ENCODE measurements at regions not wholly inside any gene's neighbourhood (a gene's known extent, or its start where the extent isn't known, plus 50 kb on each side); places are given as distances from the start of the nearest gene placed in this dataset.

GRCh38 chr2:19738707-19739106, 163.1 kb downstream of the TTC32 start:
- H3K27ac ChIP-seq (ENCODE audit: low read depth, low read length), result peak overlapping the region; percentile 75

DNA sequence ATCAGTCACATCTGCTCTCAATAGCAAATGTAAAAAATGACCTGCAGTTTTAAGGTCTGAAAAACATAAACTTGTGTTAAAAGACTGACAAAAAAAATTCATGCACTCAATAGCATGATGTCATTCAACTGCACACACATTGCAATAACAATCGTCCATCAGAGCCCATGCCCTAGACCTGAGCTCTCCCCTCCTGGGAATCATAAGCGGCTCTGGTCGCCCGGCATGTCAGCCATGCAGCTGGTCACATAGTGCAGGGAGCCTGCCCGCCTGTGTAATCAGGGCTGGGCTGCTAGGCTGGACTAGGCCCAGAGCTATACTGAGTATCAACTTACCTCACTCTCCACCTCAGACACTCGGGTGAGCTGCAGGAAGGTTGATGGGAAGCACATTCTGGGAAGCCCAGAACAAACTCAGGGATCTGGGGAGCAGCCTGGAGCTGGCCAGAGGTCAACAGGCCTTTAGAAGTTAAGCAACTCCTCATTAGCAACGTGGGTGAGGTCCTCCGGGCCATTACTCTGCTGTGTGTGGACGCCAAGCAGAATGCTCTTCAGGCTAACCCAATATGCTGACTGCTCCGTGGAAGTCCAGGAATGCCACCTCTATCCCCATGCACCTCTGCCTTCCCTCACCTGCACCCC, 165.5 kb downstream of the TTC32 start:
- Histone ChIP-seq H3K4me1 (ENCODE audit: insufficient read depth, low read length) (peaks cover 32% of the 10 kb centered on the region), H3K4me3 (ENCODE audit: insufficient read depth, low read length) (no peak overlapping the region), H3K27me3 (ENCODE audit: insufficient read depth, low read length) (no peaks in the 10 kb centered on the region), H4K20me1 (ENCODE audit: insufficient read depth, low read length) (no peaks in the 10 kb centered on the region), H3K9me3 (ENCODE audit: low read depth, low read length) (no peaks in the 10 kb centered on the region), H3K27ac (ENCODE audit: low read depth, low read length) (no peak overlapping the region), H3K79me2 (ENCODE audit: insufficient read depth, low read length) (no peaks in the 10 kb centered on the region), H2AFZ (ENCODE audit: low read length) (no peak overlapping the region), H3K36me3 (ENCODE audit: insufficient read depth, low read length) (no peaks in the 10 kb centered on the region), H3K4me2 (ENCODE audit: insufficient read depth, low read length) (no peak overlapping the region)
- TF ChIP-seq, protein P1, sequence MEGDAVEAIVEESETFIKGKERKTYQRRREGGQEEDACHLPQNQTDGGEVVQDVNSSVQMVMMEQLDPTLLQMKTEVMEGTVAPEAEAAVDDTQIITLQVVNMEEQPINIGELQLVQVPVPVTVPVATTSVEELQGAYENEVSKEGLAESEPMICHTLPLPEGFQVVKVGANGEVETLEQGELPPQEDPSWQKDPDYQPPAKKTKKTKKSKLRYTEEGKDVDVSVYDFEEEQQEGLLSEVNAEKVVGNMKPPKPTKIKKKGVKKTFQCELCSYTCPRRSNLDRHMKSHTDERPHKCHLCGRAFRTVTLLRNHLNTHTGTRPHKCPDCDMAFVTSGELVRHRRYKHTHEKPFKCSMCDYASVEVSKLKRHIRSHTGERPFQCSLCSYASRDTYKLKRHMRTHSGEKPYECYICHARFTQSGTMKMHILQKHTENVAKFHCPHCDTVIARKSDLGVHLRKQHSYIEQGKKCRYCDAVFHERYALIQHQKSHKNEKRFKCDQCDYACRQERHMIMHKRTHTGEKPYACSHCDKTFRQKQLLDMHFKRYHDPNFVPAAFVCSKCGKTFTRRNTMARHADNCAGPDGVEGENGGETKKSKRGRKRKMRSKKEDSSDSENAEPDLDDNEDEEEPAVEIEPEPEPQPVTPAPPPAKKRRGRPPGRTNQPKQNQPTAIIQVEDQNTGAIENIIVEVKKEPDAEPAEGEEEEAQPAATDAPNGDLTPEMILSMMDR (IDR thresholded peaks at IDR 0.05; ENCODE audit: extremely low read depth, low read depth, low read length), result no peak
- no peak for DNase-seq (ENCODE audit: insufficient read length, low spot score, missing footprints)

More at GRCh38 chr2:19738707-19739106, 163.1 kb downstream of the TTC32 start:
- DNase-seq (ENCODE audit: insufficient read length, low spot score, missing footprints), result peak; percentile 83
- Histone ChIP-seq H3K4me2 (ENCODE audit: insufficient read depth, low read length) (peak overlapping the region; percentile 62), H3K27me3 (ENCODE audit: insufficient read depth, low read length) (no peaks in the 10 kb centered on the region), H2AFZ (ENCODE audit: low read length) (peak overlapping the region; percentile 68), H3K79me2 (ENCODE audit: insufficient read depth, low read length) (no peaks in the 10 kb centered on the region), H3K4me1 (ENCODE audit: insufficient read depth, low read length) (peaks cover 25% of the 10 kb centered on the region), H3K36me3 (ENCODE audit: insufficient read depth, low read length) (no peaks in the 10 kb centered on the region), H3K9me3 (ENCODE audit: low read depth, low read length) (no peaks in the 10 kb centered on the region), H4K20me1 (ENCODE audit: insufficient read depth, low read length) (no peaks in the 10 kb centered on the region), H3K4me3 (ENCODE audit: insufficient read depth, low read length) (peak overlapping the region; percentile 23)
- TF ChIP-seq, protein P1 (IDR thresholded peaks at IDR 0.05; ENCODE audit: extremely low read depth, low read depth, low read length), result no peak

DNA sequence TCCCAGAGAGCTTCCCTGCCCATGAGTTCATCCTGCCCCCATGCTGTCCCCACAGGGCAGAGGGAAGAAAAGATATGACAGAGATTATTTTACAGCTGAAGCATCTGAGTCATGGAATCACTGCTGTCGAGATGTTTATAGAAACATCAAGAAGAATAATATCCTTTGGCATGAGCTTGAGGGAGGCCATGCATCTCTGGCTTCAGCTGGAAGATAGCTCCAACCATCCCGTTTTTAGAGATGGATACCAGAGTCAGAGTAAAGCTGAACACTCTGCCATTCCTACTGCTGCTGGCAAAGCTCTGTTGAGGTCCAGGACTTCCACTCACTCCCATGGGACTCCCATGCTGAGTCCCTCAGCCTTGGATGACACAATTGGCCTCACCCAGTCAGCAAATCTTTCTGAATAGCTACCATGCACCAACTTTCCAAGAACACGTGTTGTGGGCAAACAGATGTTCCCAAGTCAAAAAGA, 167.8 kb downstream of the TTC32 start:
- Histone ChIP-seq H3K27ac (ENCODE audit: low read depth, low read length) (peak overlapping the region; percentile 43), H3K4me2 (ENCODE audit: insufficient read depth, low read length) (peak overlapping the region; percentile 35), H2AFZ (ENCODE audit: low read length) (peak overlapping the region; percentile 59)

DNA sequence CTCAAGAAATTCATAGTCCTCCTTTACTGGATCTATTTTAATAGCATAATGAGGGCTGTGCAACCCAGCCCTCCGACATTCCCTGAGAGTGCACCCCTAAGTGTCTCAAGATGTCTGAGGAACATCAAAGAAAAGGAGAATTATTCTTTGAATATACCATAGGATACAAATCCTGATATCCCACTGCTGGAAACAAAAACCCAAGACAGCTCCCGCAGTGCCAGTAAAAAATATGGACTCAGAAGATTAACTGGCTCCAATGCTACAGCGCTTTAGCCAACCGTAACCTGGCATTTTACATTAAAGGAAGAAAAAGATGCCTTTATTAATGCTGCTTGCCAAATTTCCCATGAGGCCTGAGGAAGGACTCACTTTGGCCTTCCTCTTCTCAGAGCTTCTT, 168.4 kb downstream of the TTC32 start:
- Histone ChIP-seq H3K27ac (ENCODE audit: low read depth, low read length) (peak overlapping the region; percentile 43), H3K36me3 (ENCODE audit: insufficient read depth, low read length) (no peaks in the 10 kb centered on the region), H3K79me2 (ENCODE audit: insufficient read depth, low read length) (no peaks in the 10 kb centered on the region), H4K20me1 (ENCODE audit: insufficient read depth, low read length) (no peaks in the 10 kb centered on the region), H3K4me2 (ENCODE audit: insufficient read depth, low read length) (no peak overlapping the region), H2AFZ (ENCODE audit: low read length) (peak overlapping the region; percentile 53), H3K4me3 (ENCODE audit: insufficient read depth, low read length) (no peak overlapping the region), H3K27me3 (ENCODE audit: insufficient read depth, low read length) (no peaks in the 10 kb centered on the region), H3K9me3 (ENCODE audit: low read depth, low read length) (no peaks in the 10 kb centered on the region), H3K4me1 (ENCODE audit: insufficient read depth, low read length) (peaks cover 21% of the 10 kb centered on the region)
- TF ChIP-seq, protein P1 (IDR thresholded peaks at IDR 0.05; ENCODE audit: extremely low read depth, low read depth, low read length), result no peak
- DNase-seq (ENCODE audit: insufficient read length, low spot score, missing footprints), result no peak

More for the DNA sequence above, 167.8 kb downstream of the TTC32 start:
- Histone ChIP-seq H4K20me1 (ENCODE audit: insufficient read depth, low read length) (no peaks in the 10 kb centered on the region), H3K4me3 (ENCODE audit: insufficient read depth, low read length) (no peak overlapping the region), H3K9me3 (ENCODE audit: low read depth, low read length) (no peaks in the 10 kb centered on the region), H3K27me3 (ENCODE audit: insufficient read depth, low read length) (no peaks in the 10 kb centered on the region), H3K36me3 (ENCODE audit: insufficient read depth, low read length) (no peaks in the 10 kb centered on the region), H3K79me2 (ENCODE audit: insufficient read depth, low read length) (no peaks in the 10 kb centered on the region), H3K4me1 (ENCODE audit: insufficient read depth, low read length) (peaks cover 27% of the 10 kb centered on the region)
- DNase-seq (ENCODE audit: insufficient read length, low spot score, missing footprints), result peak; percentile 90
- TF ChIP-seq, protein P1 (IDR thresholded peaks at IDR 0.05; ENCODE audit: extremely low read depth, low read depth, low read length), result no peak
